ENCODE measurements at regions not wholly inside any gene's neighbourhood (a gene's known extent, or its start where the extent isn't known, plus 50 kb on each side); places are given as distances from the start of the nearest gene placed in this dataset.

GRCh38 chrX:82658492-82658891 lies 849.6 kb upstream of the POU3F4 start:
- no peaks in the 10 kb centered on the region for H3K27me3 Mint-ChIP-seq (ENCODE audit: low read depth, poor library complexity)
- TF ChIP-seq CTCF (IDR thresholded peaks at IDR 0.05), result no peak
- DNase-seq, result no peak
- no peaks in the 10 kb centered on the region for H3K36me3 Mint-ChIP-seq (ENCODE audit: low read depth)
- no peak overlapping the region for H3K4me3 Mint-ChIP-seq
- peaks cover 28% of the 10 kb centered on the region for H3K9me3 Mint-ChIP-seq
- no peaks in the 10 kb centered on the region for H3K4me1 Mint-ChIP-seq
- H3K27ac Mint-ChIP-seq, result no peak overlapping the region

- no peaks in the 10 kb centered on the region for H3K4me1 Mint-ChIP-seq
- no peak for TF ChIP-seq CTCF (IDR thresholded peaks at IDR 0.05)
- no peak overlapping the region for H3K27ac Mint-ChIP-seq
- H3K27me3 Mint-ChIP-seq (ENCODE audit: low read depth, poor library complexity), result no peaks in the 10 kb centered on the region
- no peak for DNase-seq
- H3K9me3 Mint-ChIP-seq, result peaks cover 69% of the 10 kb centered on the region
- no peak overlapping the region for H3K4me3 Mint-ChIP-seq
- H3K36me3 Mint-ChIP-seq (ENCODE audit: low read depth), result no peaks in the 10 kb centered on the region
These were observed 841.7 kb upstream of the POU3F4 start for GRCh38 chrX:82666355-82666754.

GRCh38 chrX:82675104-82675503 lies 833.0 kb upstream of the POU3F4 start:
- Mint-ChIP-seq H3K36me3 (ENCODE audit: low read depth) (no peaks in the 10 kb centered on the region), H3K27ac (no peak overlapping the region), H3K9me3 (peaks cover 34% of the 10 kb centered on the region), H3K27me3 (ENCODE audit: low read depth, poor library complexity) (no peaks in the 10 kb centered on the region), H3K4me3 (no peak overlapping the region), H3K4me1 (no peaks in the 10 kb centered on the region)
- TF ChIP-seq CTCF (IDR thresholded peaks at IDR 0.05), result no peak
- no peak for DNase-seq

- Mint-ChIP-seq H3K27me3 (ENCODE audit: low read depth, poor library complexity) (no peaks in the 10 kb centered on the region), H3K27ac (no peak overlapping the region), H3K4me1 (no peaks in the 10 kb centered on the region), H3K36me3 (ENCODE audit: low read depth) (no peaks in the 10 kb centered on the region), H3K4me3 (no peak overlapping the region), H3K9me3 (peaks cover 30% of the 10 kb centered on the region)
- no peak for DNase-seq
- no peak for TF ChIP-seq CTCF (IDR thresholded peaks at IDR 0.05)
These were observed 831.7 kb upstream of the POU3F4 start for GRCh38 chrX:82676386-82676785.

- Mint-ChIP-seq H3K9me3 (peaks cover 30% of the 10 kb centered on the region), H3K36me3 (ENCODE audit: low read depth) (no peaks in the 10 kb centered on the region), H3K4me1 (no peaks in the 10 kb centered on the region), H3K27ac (no peak overlapping the region), H3K27me3 (ENCODE audit: low read depth, poor library complexity) (no peaks in the 10 kb centered on the region), H3K4me3 (no peak overlapping the region)
- no peak for DNase-seq
- TF ChIP-seq CTCF (IDR thresholded peaks at IDR 0.05), result no peak
These were observed 830.8 kb upstream of the POU3F4 start for GRCh38 chrX:82677286-82677685.

- no peak for TF ChIP-seq CTCF (IDR thresholded peaks at IDR 0.05)
- Mint-ChIP-seq H3K4me3 (no peak overlapping the region), H3K27me3 (ENCODE audit: low read depth, poor library complexity) (no peaks in the 10 kb centered on the region), H3K36me3 (ENCODE audit: low read depth) (no peaks in the 10 kb centered on the region), H3K9me3 (peaks cover 28% of the 10 kb centered on the region), H3K4me1 (no peaks in the 10 kb centered on the region), H3K27ac (no peak overlapping the region)
- no peak for DNase-seq
These were observed 815.1 kb upstream of the POU3F4 start for GRCh38 chrX:82692991-82693390.
